Choroid plexus epithelial cell (primary cell): ENCODE measurements at regions not wholly inside any gene's neighbourhood (a gene's known extent, or its start where the extent isn't known, plus 50 kb on each side); places are given as distances from the start of the nearest gene placed in this dataset.

Experiments used
- DNase-seq: peaks from one replicate; pipeline ENCODE4 v3.0.0-alpha.2; 2010; ENCODE audit warnings: low read depth
- H3K4me3 ChIP-seq: 2 replicates; pipeline ENCODE4 v1.5.1; 2011; ENCODE audit warnings: low read depth, mild to moderate bottlenecking, control low read depth, low read length, moderate library complexity
- CTCF ChIP-seq: conservative IDR thresholded peaks from 2 replicates; pipeline ENCODE4 v1.5.1; 2011; ENCODE audit warnings: low read depth, mild to moderate bottlenecking, control low read depth, inconsistent platforms, low read length, moderate library complexity

- no peak overlapping the region for H3K4me3 ChIP-seq
- no peak for DNase-seq
- no peak for TF ChIP-seq CTCF
Observed at GRCh38 chr10:14454206-14454605, 123.5 kb upstream of the FRMD4A start.

GRCh38 chr10:14453593-14453992 is 122.9 kb upstream of the FRMD4A start:
- no peak for DNase-seq
- no peak for TF ChIP-seq CTCF
- H3K4me3 ChIP-seq: no peak overlapping the region

DNA sequence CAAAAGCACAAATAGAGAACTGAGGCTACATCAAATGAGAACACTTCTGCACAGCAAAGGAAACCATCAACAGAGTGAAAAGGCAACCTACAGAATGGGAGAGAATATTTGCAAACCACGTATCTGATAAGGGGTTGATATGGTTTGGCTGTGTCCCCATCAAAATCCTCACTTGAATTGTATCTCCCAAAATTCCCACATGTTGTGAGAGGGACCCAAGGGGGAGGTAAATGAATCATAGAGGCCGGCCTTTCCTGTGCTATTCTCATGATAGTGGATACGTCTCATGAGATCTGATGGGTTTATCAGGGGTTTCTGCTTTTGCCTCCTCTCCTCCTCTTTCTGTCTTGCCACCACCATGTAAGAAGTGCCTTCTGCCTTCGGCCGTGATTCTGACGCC is 120.6 kb upstream of the FRMD4A start:
- no peak for DNase-seq
- TF ChIP-seq CTCF: no peak
- H3K4me3 ChIP-seq: no peak overlapping the region

- DNase-seq: peak; percentile 26
- H3K4me3 ChIP-seq: no peak overlapping the region
- no peak for TF ChIP-seq CTCF
Observed at GRCh38 chr10:14450041-14450491, 119.3 kb upstream of the FRMD4A start.

DNA sequence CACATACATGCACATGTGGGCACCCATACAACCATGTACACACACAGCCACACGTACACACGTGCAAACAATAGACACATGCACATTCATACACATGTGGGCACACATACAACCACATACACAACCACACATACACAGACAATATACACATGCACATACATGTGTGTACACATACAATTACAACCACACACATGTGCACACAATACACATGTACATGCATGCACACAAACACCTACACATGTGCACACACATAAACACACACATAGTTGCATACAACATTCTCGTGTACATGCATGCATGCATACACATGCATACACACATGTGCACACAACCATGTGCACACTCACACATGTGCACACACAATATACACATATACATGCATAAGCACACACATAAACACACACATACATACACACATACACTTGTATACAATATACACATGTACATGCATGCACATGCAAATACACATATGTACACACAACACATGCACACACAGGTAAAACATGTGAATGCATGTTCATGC is 118.6 kb upstream of the FRMD4A start:
- no peak for TF ChIP-seq CTCF
- H3K4me3 ChIP-seq: no peak overlapping the region
- no peak for DNase-seq

DNA sequence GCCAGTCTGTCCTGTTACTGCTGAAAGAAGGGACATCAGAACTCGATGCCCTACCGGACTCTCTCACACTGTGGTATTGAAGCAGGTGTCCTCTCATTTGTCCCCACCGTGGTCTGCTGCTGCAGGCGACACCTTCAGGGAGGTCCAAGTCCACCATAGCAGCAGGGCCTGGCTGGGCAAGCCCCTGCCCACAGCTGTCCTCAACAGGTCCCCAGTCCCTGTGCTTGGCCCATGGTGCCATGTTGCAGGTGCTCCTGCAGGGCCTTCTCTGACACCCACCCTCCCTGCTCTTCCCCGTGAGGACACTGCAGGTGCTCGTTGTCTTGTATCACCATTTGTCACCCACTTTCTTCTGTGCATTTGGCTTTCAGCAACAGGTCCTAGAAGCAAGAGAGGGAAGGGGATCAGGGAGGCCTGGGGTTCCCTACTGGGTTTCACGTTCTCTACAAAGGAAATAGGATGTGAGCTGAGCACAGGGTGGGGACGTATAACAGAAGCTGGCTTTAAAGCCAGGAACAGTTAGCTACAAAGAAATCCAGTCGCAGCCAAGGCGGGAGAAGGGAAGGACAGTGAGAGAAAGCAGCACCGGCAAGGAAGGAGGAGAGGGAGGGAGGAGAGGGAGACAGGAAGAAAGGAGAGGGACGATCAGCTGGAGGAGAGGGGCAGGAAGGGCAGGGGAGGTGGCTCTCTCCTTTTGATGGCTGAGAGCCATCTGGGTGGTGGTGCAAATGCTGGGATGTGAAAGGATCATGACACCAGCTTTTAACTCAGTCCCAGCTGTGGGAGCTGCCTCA is 117.7 kb upstream of the FRMD4A start:
- no peak overlapping the region for H3K4me3 ChIP-seq
- no peak for DNase-seq
- TF ChIP-seq CTCF: no peak

DNA sequence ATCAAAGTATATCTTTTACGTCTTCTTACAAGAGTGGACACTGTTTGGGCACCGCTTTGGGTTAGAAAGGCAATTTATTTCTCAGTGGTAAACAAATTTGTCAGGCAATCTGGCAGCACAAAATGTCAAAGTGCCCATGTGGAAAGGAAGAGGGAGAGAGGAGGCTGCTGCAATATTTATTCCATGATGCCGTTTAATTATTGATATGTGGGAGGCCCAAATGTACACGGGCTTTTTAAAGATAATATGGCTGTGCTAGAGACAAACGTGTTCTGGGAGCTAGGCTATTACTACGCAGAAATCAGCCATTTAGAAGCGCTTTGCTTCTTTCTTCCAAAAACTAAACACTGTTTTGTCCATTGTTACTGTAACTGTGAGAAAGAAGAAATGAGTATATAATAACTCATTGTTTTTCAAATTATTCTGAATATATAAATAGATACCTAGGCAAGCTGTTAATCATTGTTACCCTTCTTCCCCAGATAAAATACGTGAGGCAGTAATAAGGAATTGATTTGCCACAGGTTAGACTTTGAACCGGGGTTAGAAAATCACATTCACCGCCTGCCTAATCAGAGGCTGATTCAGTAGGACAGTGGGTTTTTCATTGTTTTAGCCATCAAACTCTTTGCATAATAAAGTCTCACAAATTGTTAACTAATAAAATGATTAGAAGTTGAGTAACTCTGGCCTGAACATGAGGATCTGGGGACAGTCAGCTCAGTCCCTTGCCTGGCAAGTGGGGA is 116.5 kb upstream of the FRMD4A start:
- no peak for DNase-seq
- H3K4me3 ChIP-seq: no peak overlapping the region
- TF ChIP-seq CTCF: no peak
